ENCODE measurements at regions not wholly inside any gene's neighbourhood (a gene's known extent, or its start where the extent isn't known, plus 50 kb on each side); places are given as distances from the start of the nearest gene placed in this dataset.

- Histone ChIP-seq H3K27ac (ENCODE audit: low read depth) (no peak overlapping the region), H3K4me3 (no peak overlapping the region), H3K36me3 (ENCODE audit: insufficient read depth) (no peaks in the 10 kb centered on the region), H3K27me3 (ENCODE audit: insufficient read depth) (no peaks in the 10 kb centered on the region), H2AFZ (no peak overlapping the region), H3K4me2 (no peak overlapping the region), H3K79me2 (replicated peaks; ENCODE audit: insufficient read depth) (no peaks in the 10 kb centered on the region), H3F3A (replicated peaks; ENCODE audit: low read depth) (no peaks in the 10 kb centered on the region), H3K4me1 (ENCODE audit: insufficient read depth) (no peaks in the 10 kb centered on the region), H4K20me1 (replicated peaks; ENCODE audit: insufficient read depth) (no peaks in the 10 kb centered on the region), H3K9me2 (ENCODE audit: insufficient read depth) (no peaks in the 10 kb centered on the region)
- H3K36me3 Mint-ChIP-seq (ENCODE audit: low read depth) = no peaks in the 10 kb centered on the region; the same call in 2 of the 3 replicates
- H3K27me3 Mint-ChIP-seq (ENCODE audit: insufficient read depth, low read depth, poor library complexity) = no peaks in the 10 kb centered on the region
- H3K9me3 Mint-ChIP-seq = no peaks in the 10 kb centered on the region; the same call in 2 of the 3 replicates
- DNase-seq (ENCODE audit: low spot score) (no peak), ATAC-seq (no peak)
- no peak overlapping the region for H3K27ac Mint-ChIP-seq
- no peak overlapping the region for H3K4me3 Mint-ChIP-seq
- no peaks in the 10 kb centered on the region for H3K4me1 Mint-ChIP-seq
- TF ChIP-seq NANOG (IDR thresholded peaks at IDR 0.05; ENCODE audit: borderline replicate concordance) (no peak), STAT1 (IDR thresholded peaks at IDR 0.05; ENCODE audit: unreplicated experiment) (no peak), ZNF331 (CRISPR knock-in tag; IDR thresholded peaks at IDR 0.05; ENCODE audit: low read depth) (no peak), JUNB (IDR thresholded peaks at IDR 0.05; ENCODE audit: unreplicated experiment) (no peak), ETS1 (IDR thresholded peaks at IDR 0.05) (no peak), EZH2phosphoT487 (IDR thresholded peaks at IDR 0.05; ENCODE audit: unreplicated experiment) (no peak), CTCF (conservative IDR thresholded peaks at IDR 0.05; ENCODE audit: low read depth in 2 of 2) (no peak), ZNF462 (CRISPR knock-in tag; IDR thresholded peaks at IDR 0.05) (no peak), REST (IDR thresholded peaks at IDR 0.05; ENCODE audit: unreplicated experiment) (no peak), ZNF114 (CRISPR knock-in tag; IDR thresholded peaks at IDR 0.05) (no peak), POLR2AphosphoS5 (IDR thresholded peaks at IDR 0.05; ENCODE audit: low read depth) (no peak), CREB1 (CRISPR knock-in tag; IDR thresholded peaks at IDR 0.05; ENCODE audit: low read depth) (no peak), EZH2 (IDR thresholded peaks at IDR 0.05; ENCODE audit: low read depth, unreplicated experiment) (no peak)
Measured at GRCh38 chrX:108945883-108946523, 209.6 kb upstream of the IRS4 start.
